ENCODE measurements at regions not wholly inside any gene's neighbourhood (a gene's known extent, or its start where the extent isn't known, plus 50 kb on each side); places are given as distances from the start of the nearest gene placed in this dataset.

DNA sequence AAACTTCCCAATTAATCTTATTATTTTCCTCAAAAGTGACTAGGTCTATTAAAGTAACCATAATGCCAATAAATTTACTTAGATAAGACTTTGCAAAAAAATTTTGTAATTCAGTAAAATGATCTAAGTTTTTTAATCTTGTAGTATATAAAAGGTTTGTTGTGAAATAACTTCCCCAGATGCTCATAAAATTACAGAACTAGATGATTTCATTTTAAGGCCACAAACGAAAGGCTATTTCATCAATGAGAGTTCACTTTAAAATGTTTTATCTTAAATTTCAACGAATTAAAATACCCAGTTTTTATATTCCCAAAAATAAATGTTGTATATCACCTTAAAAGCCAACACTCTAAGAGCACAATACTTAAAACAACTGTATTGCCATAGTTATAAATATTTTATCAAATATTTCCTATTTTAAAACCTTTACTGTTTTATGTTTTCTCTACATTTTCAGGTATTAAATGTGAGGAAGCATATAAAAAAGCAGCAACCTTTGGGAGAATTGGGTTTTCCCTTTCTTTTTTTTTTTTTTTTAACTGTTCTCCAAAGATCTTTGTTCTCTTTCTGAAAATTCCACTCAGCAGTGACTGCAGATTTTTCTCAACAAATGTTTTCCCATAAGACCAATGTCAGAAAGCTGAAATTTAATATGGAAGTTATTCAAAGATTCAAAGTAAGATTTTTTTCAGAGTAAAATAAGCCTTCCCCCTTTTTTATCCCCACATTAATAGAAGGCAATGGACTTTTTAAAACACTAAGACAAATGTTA is 169.9 kb downstream of the CYB561 start:
- Histone ChIP-seq H3K4me3 (no peak overlapping the region), H3K36me3 (no peaks in the 10 kb centered on the region), H3K27ac (replicated peaks in 1 of 4) (no peak overlapping the region), H3K4me1 (peaks cover 8 to 71% (median 59%) of the 10 kb centered on the region in 4 donors), H3K27me3 (no peaks in the 10 kb centered on the region), H3K9me3 (no peaks in the 10 kb centered on the region)
- TF ChIP-seq EP300 (IDR thresholded peaks at IDR 0.05) (no peak), POLR2A (IDR thresholded peaks at IDR 0.05; ENCODE audit: low read depth) (no peak), POLR2AphosphoS5 (IDR thresholded peaks at IDR 0.05) (no peak)
- TF ChIP-seq, protein P1, sequence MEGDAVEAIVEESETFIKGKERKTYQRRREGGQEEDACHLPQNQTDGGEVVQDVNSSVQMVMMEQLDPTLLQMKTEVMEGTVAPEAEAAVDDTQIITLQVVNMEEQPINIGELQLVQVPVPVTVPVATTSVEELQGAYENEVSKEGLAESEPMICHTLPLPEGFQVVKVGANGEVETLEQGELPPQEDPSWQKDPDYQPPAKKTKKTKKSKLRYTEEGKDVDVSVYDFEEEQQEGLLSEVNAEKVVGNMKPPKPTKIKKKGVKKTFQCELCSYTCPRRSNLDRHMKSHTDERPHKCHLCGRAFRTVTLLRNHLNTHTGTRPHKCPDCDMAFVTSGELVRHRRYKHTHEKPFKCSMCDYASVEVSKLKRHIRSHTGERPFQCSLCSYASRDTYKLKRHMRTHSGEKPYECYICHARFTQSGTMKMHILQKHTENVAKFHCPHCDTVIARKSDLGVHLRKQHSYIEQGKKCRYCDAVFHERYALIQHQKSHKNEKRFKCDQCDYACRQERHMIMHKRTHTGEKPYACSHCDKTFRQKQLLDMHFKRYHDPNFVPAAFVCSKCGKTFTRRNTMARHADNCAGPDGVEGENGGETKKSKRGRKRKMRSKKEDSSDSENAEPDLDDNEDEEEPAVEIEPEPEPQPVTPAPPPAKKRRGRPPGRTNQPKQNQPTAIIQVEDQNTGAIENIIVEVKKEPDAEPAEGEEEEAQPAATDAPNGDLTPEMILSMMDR (IDR thresholded peaks at IDR 0.05) = no peak
- intact Hi-C loops (cut with DNase I) = loop anchor here (10.0 kb wide), 1 partner anchor 129 kb away; no protein-coding TSS in a partner anchor
- no peak for DNase-seq (ENCODE audit: extremely low spot score)
- 74% methylated on average over 2 of the region's 2 CpGs for WGBS

DNA sequence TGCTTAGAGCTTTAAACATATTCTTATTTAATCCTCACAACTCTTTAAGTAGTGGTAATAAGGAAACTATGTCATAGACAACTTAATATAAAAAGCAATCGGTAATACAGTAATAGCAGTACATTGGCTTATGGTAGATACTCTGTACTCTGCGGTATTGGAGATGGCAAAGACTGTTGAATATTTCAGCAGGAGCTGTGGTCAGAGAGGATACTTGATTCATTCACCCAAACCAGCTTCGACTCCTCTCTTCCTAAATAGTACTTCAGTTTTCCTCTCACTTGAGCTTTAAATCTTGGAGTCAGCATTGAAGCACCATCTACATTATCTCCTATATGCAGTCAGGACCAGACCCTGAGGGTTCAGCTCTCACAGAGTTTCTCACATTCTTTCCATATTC is 169.3 kb downstream of the CYB561 start:
- intact Hi-C loops (cut with DNase I) = loop anchor here (10.0 kb wide), 1 partner anchor 128 kb away; no protein-coding TSS in a partner anchor

DNA sequence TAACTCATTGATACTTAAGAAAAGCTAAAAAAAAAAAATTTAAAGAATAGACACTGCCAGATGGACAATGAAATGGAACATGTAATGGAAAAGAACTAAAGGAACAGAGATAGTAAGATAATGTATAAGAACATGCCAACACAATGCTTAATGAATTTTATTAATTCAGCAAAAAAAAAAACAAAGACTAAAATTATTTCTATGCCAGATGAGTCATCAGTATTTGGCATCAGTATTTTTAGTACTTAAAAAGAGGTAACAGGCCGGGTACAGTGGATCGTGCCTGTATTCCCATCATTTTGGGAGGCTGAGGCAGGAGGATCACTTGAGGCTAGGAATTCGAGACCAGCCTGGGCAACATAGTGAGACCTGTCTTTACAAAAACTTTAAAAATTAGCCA is 168.5 kb downstream of the CYB561 start:
- intact Hi-C loops (cut with DNase I) = loop anchor here (10.0 kb wide), 1 partner anchor 127 kb away; no protein-coding TSS in a partner anchor
- Histone ChIP-seq H3K36me3 (no peaks in the 10 kb centered on the region), H3K4me1 (peaks cover 8 to 73% (median 62%) of the 10 kb centered on the region in 4 donors), H3K27me3 (no peaks in the 10 kb centered on the region), H3K27ac (replicated peaks in 1 of 4) (no peak overlapping the region), H3K4me3 (no peak overlapping the region), H3K9me3 (no peaks in the 10 kb centered on the region)
- 61% methylated on average over 3 of the region's 3 CpGs for WGBS
- TF ChIP-seq, protein P1 (IDR thresholded peaks at IDR 0.05) = no peak
- TF ChIP-seq EP300 (IDR thresholded peaks at IDR 0.05) (no peak), POLR2A (IDR thresholded peaks at IDR 0.05; ENCODE audit: low read depth) (no peak), POLR2AphosphoS5 (IDR thresholded peaks at IDR 0.05) (no peak)
- DNase-seq (ENCODE audit: extremely low spot score) = no peak

More for the DNA sequence above, 169.3 kb downstream of the CYB561 start:
- no peak for DNase-seq (ENCODE audit: extremely low spot score)
- no peaks in the 10 kb centered on the region for H3K27me3 ChIP-seq
- no peaks in the 10 kb centered on the region for H3K9me3 ChIP-seq
- 91% methylated on average over 3 of the region's 3 CpGs for WGBS
- H3K36me3 ChIP-seq = no peaks in the 10 kb centered on the region
- TF ChIP-seq POLR2AphosphoS5 (IDR thresholded peaks at IDR 0.05) = no peak
- TF ChIP-seq POLR2A (IDR thresholded peaks at IDR 0.05; ENCODE audit: low read depth) = no peak
- TF ChIP-seq, protein P1 (IDR thresholded peaks at IDR 0.05) = no peak
- TF ChIP-seq EP300 (IDR thresholded peaks at IDR 0.05) = no peak
- peaks cover 8 to 73% (median 62%) of the 10 kb centered on the region in 4 donors for H3K4me1 ChIP-seq
- H3K4me3 ChIP-seq = no peak overlapping the region
- no peak overlapping the region for H3K27ac ChIP-seq (replicated peaks in 1 of 4)

DNA sequence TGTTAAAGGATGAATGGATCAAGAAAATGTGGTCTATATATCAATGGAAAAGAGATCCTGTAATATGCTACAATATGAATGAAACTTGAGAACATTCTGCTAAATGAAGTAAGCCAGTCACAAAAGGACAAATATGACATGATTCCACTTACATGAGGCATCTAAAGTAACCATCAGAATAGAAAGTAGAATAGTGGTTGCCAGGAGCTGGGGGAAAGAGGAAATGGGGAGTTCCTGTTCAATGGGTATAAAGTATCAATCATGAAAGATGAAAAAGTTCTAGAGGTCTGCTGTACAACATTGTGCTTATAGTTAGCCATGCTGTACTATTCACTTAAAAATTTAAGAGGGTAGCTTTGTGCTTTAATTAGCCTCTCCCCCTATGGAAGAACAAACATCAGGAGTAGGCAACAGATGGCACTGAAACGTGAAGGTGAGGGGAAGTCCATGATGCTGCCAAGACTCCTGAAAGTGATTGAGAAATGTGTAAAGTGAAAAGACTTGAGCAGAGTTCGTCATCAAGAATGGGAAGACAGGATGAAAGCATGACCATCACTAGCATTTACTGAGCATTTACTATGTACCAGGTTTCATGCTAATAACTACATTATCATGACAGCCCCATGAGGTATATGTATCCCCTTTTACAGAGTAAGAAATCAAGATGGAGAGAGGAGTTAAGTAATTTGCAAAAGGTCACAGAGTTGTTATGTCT is 167.2 kb downstream of the CYB561 start:
- intact Hi-C loops (cut with DNase I) = loop anchor here (10.0 kb wide), 1 partner anchor 126 kb away; no protein-coding TSS in a partner anchor
- H3K4me3 ChIP-seq = no peak overlapping the region
- peak overlapping the region; percentile 63 to 71 (median 66) for H3K27ac ChIP-seq (replicated peaks in 1 of 4)
- no peak for DNase-seq (ENCODE audit: extremely low spot score)
- TF ChIP-seq EP300 (IDR thresholded peaks at IDR 0.05) = no peak
- TF ChIP-seq POLR2AphosphoS5 (IDR thresholded peaks at IDR 0.05) = no peak
- TF ChIP-seq, protein P1 (IDR thresholded peaks at IDR 0.05) = no peak
- TF ChIP-seq POLR2A (IDR thresholded peaks at IDR 0.05; ENCODE audit: low read depth) = no peak
- no peaks in the 10 kb centered on the region for H3K27me3 ChIP-seq
- no peaks in the 10 kb centered on the region for H3K36me3 ChIP-seq
- H3K4me1 ChIP-seq = peaks cover 3 to 68% (median 55%) of the 10 kb centered on the region in 4 donors
- whole genome bisulfite sequencing = 61% methylated on average over 2 of the region's 2 CpGs
- peaks cover 0 to 5% (median 0%) of the 10 kb centered on the region in 4 donors for H3K9me3 ChIP-seq
